ENCODE measurements at regions not wholly inside any gene's neighbourhood (a gene's known extent, or its start where the extent isn't known, plus 50 kb on each side); places are given as distances from the start of the nearest gene placed in this dataset.

GRCh38 chrX:26375346-26375745 lies 159.4 kb downstream of the MAGEB5 start:
- DNase-seq (ENCODE audit: low spot score): no peak

GRCh38 chrX:26373829-26374228 lies 157.9 kb downstream of the MAGEB5 start:
- DNase-seq (ENCODE audit: low spot score): no peak

DNA sequence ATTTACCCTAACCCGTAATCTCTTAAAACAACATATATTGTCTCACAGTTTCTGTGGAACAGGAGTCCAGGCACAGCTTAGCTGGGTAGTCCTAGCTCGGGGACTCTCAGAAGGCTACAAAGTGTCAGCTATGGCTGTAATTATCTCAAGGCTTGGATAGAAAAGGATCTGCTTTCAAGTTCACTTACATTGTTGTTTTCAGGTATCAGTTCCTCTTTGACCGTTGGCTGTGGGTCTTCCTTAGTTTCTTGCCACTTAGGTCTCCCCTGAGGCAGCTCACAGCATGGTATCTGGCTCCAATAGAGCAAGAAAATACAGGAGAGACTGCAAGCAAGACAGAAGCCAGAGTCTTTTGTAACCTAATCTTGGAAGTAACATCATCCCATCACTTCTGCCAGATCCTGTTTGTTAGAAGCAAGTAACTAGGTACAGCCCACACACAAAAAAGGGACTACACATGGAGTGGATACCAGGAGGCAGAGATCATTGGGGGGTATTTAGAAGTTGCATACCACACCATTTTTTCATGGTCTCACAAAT lies 137.0 kb downstream of the MAGEB5 start:
- no peak for DNase-seq (ENCODE audit: low spot score)

- no peak for DNase-seq (ENCODE audit: low spot score)
Measured at GRCh38 chrX:26347171-26347570, 131.2 kb downstream of the MAGEB5 start.

DNA sequence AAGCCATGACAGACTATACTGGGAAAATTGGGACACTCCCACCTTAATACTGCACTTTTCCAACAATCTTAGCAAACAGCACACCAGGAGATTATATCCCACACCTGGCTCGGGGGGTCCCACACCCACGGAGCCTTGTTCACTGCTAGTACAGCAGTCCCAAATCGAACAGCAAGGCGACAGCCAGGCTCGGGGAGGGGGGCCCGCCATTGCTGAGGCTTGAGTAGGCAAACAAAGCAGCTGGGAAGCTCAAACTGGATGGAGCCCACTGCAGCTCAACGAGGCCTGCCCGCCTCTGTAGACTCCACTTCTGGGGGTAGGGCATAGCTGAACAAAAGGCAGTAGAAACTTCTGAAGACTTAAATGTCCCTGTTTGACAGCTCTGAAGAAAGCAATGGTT lies 118.3 kb downstream of the MAGEB5 start:
- DNase-seq (ENCODE audit: low spot score): no peak

DNA sequence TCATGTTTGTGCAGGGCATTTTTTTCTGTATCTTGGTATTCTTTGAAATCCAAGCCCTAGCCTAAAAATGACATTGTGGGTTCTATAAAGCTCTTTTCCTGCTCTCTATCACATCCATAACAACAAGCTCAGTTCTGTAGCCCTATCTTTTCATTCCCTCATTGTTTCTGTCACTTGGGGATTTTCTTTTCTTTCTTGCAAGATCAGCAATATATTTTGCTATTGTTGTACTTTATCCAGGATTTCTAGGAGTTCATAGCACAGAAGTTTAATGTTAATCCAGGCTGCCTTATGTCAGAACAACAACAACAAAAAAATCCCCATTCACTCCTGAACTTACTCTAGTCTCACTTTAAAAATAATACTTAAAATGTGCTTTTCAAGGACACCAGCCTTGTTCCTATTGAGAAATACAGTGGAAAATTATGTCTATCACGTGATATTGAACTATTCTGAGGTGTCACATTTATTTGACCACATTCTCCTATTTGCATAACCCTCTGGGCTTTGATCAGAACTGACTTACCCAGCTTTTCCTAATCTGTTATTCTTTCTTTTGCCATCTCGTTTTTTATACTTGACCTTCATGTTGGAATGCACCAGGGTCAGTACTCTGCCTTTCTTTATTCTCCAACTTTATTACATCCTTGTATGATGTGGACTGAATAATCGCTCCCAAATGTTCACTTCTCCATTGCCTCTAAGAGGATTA lies 112.8 kb downstream of the MAGEB5 start:
- DNase-seq (ENCODE audit: low spot score): no peak

DNA sequence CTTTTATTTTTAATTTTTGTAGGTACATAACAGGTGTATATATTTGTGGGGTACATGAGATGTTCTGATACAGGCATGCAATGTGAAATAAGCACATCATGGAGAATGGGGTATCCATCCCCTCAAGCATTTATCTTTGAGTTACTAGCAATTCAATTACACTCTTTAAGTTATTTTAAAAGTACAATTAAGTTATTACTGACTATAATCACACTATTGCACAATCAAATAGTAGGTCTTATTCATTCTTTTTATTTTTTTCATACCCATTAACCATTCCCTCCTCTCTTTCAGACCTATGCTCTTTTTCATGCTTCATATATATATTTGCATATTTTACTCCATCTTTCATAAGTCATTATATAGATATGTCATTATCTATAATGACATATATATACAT lies 93.3 kb downstream of the MAGEB5 start:
- DNase-seq (ENCODE audit: low spot score): no peak

DNA sequence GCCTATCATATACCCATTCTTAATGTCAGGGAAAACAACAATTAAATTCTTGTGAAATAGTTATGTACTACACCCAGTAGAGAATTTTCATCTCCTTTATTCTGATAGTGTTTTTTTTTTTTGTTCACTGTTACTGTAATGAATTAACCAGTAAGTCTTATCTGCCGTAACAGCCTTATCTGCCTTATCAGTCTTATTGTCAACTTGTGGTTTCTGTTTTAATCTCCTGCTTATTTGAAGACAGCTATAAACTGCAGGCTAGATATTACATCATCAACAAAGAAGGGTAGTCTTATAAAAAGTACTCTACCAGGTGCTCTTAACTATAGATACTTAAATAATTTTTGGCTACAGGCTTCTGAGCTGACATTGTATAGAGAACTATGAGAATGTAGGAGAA lies 79.5 kb downstream of the MAGEB5 start:
- DNase-seq (ENCODE audit: low spot score): no peak

DNA sequence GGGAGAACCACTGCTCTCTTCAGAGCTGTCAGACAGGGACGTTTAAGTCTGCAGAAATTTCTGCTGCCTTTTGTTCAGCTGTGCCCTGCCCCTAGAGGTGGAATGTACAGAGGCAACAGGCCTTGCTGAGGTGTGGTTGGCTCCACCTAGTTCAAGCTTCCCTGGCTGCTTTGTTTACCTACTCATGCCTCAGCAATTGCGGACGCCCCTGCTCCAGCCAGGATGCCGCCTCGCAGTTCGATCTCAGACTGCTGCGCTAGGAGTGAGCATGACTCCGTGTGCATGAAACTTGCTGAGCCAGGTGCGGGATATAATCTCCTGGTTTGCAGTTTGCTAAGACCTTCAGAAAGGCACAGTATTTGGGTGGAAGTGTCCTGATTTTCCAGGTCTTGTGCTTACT lies 70.9 kb downstream of the MAGEB5 start:
- DNase-seq (ENCODE audit: low spot score): no peak
